ENCODE measurements at regions not wholly inside any gene's neighbourhood (a gene's known extent, or its start where the extent isn't known, plus 50 kb on each side); places are given as distances from the start of the nearest gene placed in this dataset.

- TF ChIP-seq CTCF (IDR thresholded peaks at IDR 0.05), result no peak
- no peak for TF ChIP-seq POLR2AphosphoS5 (IDR thresholded peaks at IDR 0.05)
- TF ChIP-seq POLR2A (IDR thresholded peaks at IDR 0.05), result no peak
- TF ChIP-seq EP300 (IDR thresholded peaks at IDR 0.05), result no peak
- no peaks in the 10 kb centered on the region for H3K27me3 ChIP-seq
- H3K27ac ChIP-seq, result no peak overlapping the region
- no peaks in the 10 kb centered on the region for H3K36me3 ChIP-seq
- no peaks in the 10 kb centered on the region for H3K4me1 ChIP-seq
- 84 to 85% methylated on average over 2 of the region's 2 CpGs for WGBS, 2 donors
- H3K9me3 ChIP-seq, result no peaks in the 10 kb centered on the region
- no peak for ATAC-seq (ENCODE audit: low FRiP score in 2 of 2)
- DNase-seq, result no peak
- no peak overlapping the region for H3K4me3 ChIP-seq
Observed at GRCh38 chr6:112469306-112469705, 122.2 kb downstream of the RFPL4B start.

- no peaks in the 10 kb centered on the region for H3K4me1 ChIP-seq
- ATAC-seq (ENCODE audit: low FRiP score in 2 of 2), result no peak
- no peaks in the 10 kb centered on the region for H3K36me3 ChIP-seq
Observed at GRCh38 chr6:112470376-112470775, 123.2 kb downstream of the RFPL4B start.

GRCh38 chr6:112470950-112471349 is 123.8 kb downstream of the RFPL4B start:
- 68 to 69% methylated on average over 1 of the region's 1 CpG for WGBS, 2 donors
- DNase-seq, result no peak
- H3K27me3 ChIP-seq, result no peaks in the 10 kb centered on the region
- no peaks in the 10 kb centered on the region for H3K4me1 ChIP-seq
- no peak overlapping the region for H3K27ac ChIP-seq
- TF ChIP-seq CTCF (IDR thresholded peaks at IDR 0.05) (no peak), POLR2A (IDR thresholded peaks at IDR 0.05) (no peak), POLR2AphosphoS5 (IDR thresholded peaks at IDR 0.05) (no peak), EP300 (IDR thresholded peaks at IDR 0.05) (no peak)
- no peaks in the 10 kb centered on the region for H3K36me3 ChIP-seq
- ATAC-seq (ENCODE audit: low FRiP score in 2 of 2), result no peak
- no peak overlapping the region for H3K4me3 ChIP-seq
- H3K9me3 ChIP-seq, result no peaks in the 10 kb centered on the region

More at GRCh38 chr6:112470376-112470775, 123.2 kb downstream of the RFPL4B start:
- Histone ChIP-seq H3K27me3 (no peaks in the 10 kb centered on the region), H3K27ac (no peak overlapping the region), H3K9me3 (no peaks in the 10 kb centered on the region), H3K4me3 (no peak overlapping the region)
- WGBS, 2 donors, result 84 to 87% methylated on average over 4 of the region's 4 CpGs
- DNase-seq, result no peak
- TF ChIP-seq EP300 (IDR thresholded peaks at IDR 0.05) (no peak), POLR2AphosphoS5 (IDR thresholded peaks at IDR 0.05) (no peak), POLR2A (IDR thresholded peaks at IDR 0.05) (no peak), CTCF (IDR thresholded peaks at IDR 0.05) (no peak)

GRCh38 chr6:112475083-112475482 is 128.0 kb downstream of the RFPL4B start:
- no peaks in the 10 kb centered on the region for H3K36me3 ChIP-seq
- no peak overlapping the region for H3K27ac ChIP-seq
- no peaks in the 10 kb centered on the region for H3K4me1 ChIP-seq
- DNase-seq (no peak), ATAC-seq (ENCODE audit: low FRiP score in 2 of 2) (no peak)
- H3K27me3 ChIP-seq, result no peaks in the 10 kb centered on the region
- TF ChIP-seq POLR2AphosphoS5 (IDR thresholded peaks at IDR 0.05), result no peak
- no peak for TF ChIP-seq EP300 (IDR thresholded peaks at IDR 0.05)
- no peak for TF ChIP-seq POLR2A (IDR thresholded peaks at IDR 0.05)
- no peak for TF ChIP-seq CTCF (IDR thresholded peaks at IDR 0.05)
- H3K4me3 ChIP-seq, result no peak overlapping the region
- no peaks in the 10 kb centered on the region for H3K9me3 ChIP-seq

- Histone ChIP-seq H3K36me3 (no peaks in the 10 kb centered on the region), H3K27ac (no peak overlapping the region), H3K4me1 (no peaks in the 10 kb centered on the region), H3K9me3 (no peaks in the 10 kb centered on the region), H3K4me3 (no peak overlapping the region), H3K27me3 (no peaks in the 10 kb centered on the region)
- TF ChIP-seq EP300 (IDR thresholded peaks at IDR 0.05) (no peak), POLR2A (IDR thresholded peaks at IDR 0.05) (no peak), CTCF (IDR thresholded peaks at IDR 0.05) (no peak), POLR2AphosphoS5 (IDR thresholded peaks at IDR 0.05) (no peak)
- DNase-seq, result no peak
- 85 to 90% methylated on average over 5 of the region's 5 CpGs for WGBS, 2 donors
- ATAC-seq (ENCODE audit: low FRiP score in 2 of 2), result no peak
Observed at GRCh38 chr6:112477125-112477524, 130.0 kb downstream of the RFPL4B start.
